ENCODE measurements at regions not wholly inside any gene's neighbourhood (a gene's known extent, or its start where the extent isn't known, plus 50 kb on each side); places are given as distances from the start of the nearest gene placed in this dataset.

GRCh38 chr2:12203528-12203927 lies 457.1 kb downstream of the LPIN1 start:
- no peak overlapping the region for H3K4me2 ChIP-seq
- no peak overlapping the region for H2AFZ ChIP-seq (replicated peaks)
- H3F3A ChIP-seq (ENCODE audit: low read depth): no peaks in the 10 kb centered on the region
- TF ChIP-seq EZH2phosphoT487 (IDR thresholded peaks at IDR 0.05): no peak
- H3K9ac ChIP-seq: no peak overlapping the region
- no peaks in the 10 kb centered on the region for H3K9me3 ChIP-seq (ENCODE audit: low read depth)
- Mint-ChIP-seq H3K36me3 (no peaks in the 10 kb centered on the region), H3K9me3 (peaks cover 6% of the 10 kb centered on the region), H3K4me3 (no peak overlapping the region), H3K27me3 (ENCODE audit: insufficient read depth, low read depth) (no peaks in the 10 kb centered on the region), H3K4me1 (peaks cover 7% of the 10 kb centered on the region), H3K27ac (no peak overlapping the region)
- no peaks in the 10 kb centered on the region for H3K27me3 ChIP-seq
- DNase-seq (ENCODE audit: low spot score): no peak
- H3K79me2 ChIP-seq (ENCODE audit: low read depth): no peaks in the 10 kb centered on the region
- H3K4me1 ChIP-seq: no peaks in the 10 kb centered on the region
- H4K20me1 ChIP-seq (ENCODE audit: low read depth): no peaks in the 10 kb centered on the region
- H3K27ac ChIP-seq: no peak overlapping the region
- no peaks in the 10 kb centered on the region for H3K36me3 ChIP-seq
- no peak overlapping the region for H3K4me3 ChIP-seq

- Histone ChIP-seq H3K27me3 (no peaks in the 10 kb centered on the region), H3F3A (ENCODE audit: low read depth) (no peaks in the 10 kb centered on the region), H3K79me2 (ENCODE audit: low read depth) (no peaks in the 10 kb centered on the region), H3K4me1 (no peaks in the 10 kb centered on the region), H3K27ac (no peak overlapping the region), H3K36me3 (no peaks in the 10 kb centered on the region), H3K9ac (no peak overlapping the region), H4K20me1 (ENCODE audit: low read depth) (no peaks in the 10 kb centered on the region), H2AFZ (replicated peaks) (no peak overlapping the region), H3K9me3 (ENCODE audit: low read depth) (no peaks in the 10 kb centered on the region), H3K4me2 (no peak overlapping the region), H3K4me3 (no peak overlapping the region)
- H3K27me3 Mint-ChIP-seq (ENCODE audit: insufficient read depth, low read depth): peaks cover 2% of the 10 kb centered on the region
- TF ChIP-seq EZH2phosphoT487 (IDR thresholded peaks at IDR 0.05) (no peak), CTCF (IDR thresholded peaks at IDR 0.05) (no peak), EZH2 (IDR thresholded peaks at IDR 0.05) (no peak)
- H3K36me3 Mint-ChIP-seq: no peaks in the 10 kb centered on the region
- no peak overlapping the region for H3K4me3 Mint-ChIP-seq
- H3K9me3 Mint-ChIP-seq: peaks cover 6% of the 10 kb centered on the region
- H3K27ac Mint-ChIP-seq: no peak overlapping the region
- peaks cover 7% of the 10 kb centered on the region for H3K4me1 Mint-ChIP-seq
- no peak for DNase-seq (ENCODE audit: low spot score)
Measured at GRCh38 chr2:12205086-12205485, 458.7 kb downstream of the LPIN1 start.

GRCh38 chr2:12207491-12207890 lies 461.1 kb downstream of the LPIN1 start:
- Mint-ChIP-seq H3K27ac (no peak overlapping the region), H3K9me3 (peaks cover 6% of the 10 kb centered on the region), H3K4me1 (peaks cover 20% of the 10 kb centered on the region), H3K36me3 (no peaks in the 10 kb centered on the region), H3K4me3 (no peak overlapping the region), H3K27me3 (ENCODE audit: insufficient read depth, low read depth) (peaks cover 2% of the 10 kb centered on the region)
- no peaks in the 10 kb centered on the region for H3K79me2 ChIP-seq (ENCODE audit: low read depth)
- H3K27me3 ChIP-seq: no peaks in the 10 kb centered on the region
- no peaks in the 10 kb centered on the region for H3K4me1 ChIP-seq
- no peak overlapping the region for H3K9ac ChIP-seq
- H2AFZ ChIP-seq (replicated peaks): no peak overlapping the region
- no peak overlapping the region for H3K27ac ChIP-seq
- no peaks in the 10 kb centered on the region for H4K20me1 ChIP-seq (ENCODE audit: low read depth)
- TF ChIP-seq EZH2phosphoT487 (IDR thresholded peaks at IDR 0.05) (no peak), EZH2 (IDR thresholded peaks at IDR 0.05) (no peak), CTCF (IDR thresholded peaks at IDR 0.05) (no peak)
- H3K4me2 ChIP-seq: no peak overlapping the region
- no peaks in the 10 kb centered on the region for H3K36me3 ChIP-seq
- no peaks in the 10 kb centered on the region for H3F3A ChIP-seq (ENCODE audit: low read depth)
- DNase-seq (ENCODE audit: low spot score): no peak
- H3K9me3 ChIP-seq (ENCODE audit: low read depth): no peaks in the 10 kb centered on the region
- H3K4me3 ChIP-seq: no peak overlapping the region

GRCh38 chr2:12210016-12210933 lies 463.8 kb downstream of the LPIN1 start:
- H3K79me2 ChIP-seq (ENCODE audit: low read depth): no peaks in the 10 kb centered on the region
- no peaks in the 10 kb centered on the region for H3K36me3 ChIP-seq
- no peak overlapping the region for H3K27ac ChIP-seq
- H4K20me1 ChIP-seq (ENCODE audit: low read depth): no peaks in the 10 kb centered on the region
- Mint-ChIP-seq H3K27me3 (ENCODE audit: insufficient read depth, low read depth) (peaks cover 2% of the 10 kb centered on the region), H3K4me1 (peaks cover 28% of the 10 kb centered on the region), H3K9me3 (peaks cover 3% of the 10 kb centered on the region), H3K4me3 (no peak overlapping the region), H3K36me3 (no peaks in the 10 kb centered on the region), H3K27ac (no peak overlapping the region)
- no peak overlapping the region for H2AFZ ChIP-seq (replicated peaks)
- H3K9me3 ChIP-seq (ENCODE audit: low read depth): no peaks in the 10 kb centered on the region
- H3F3A ChIP-seq (ENCODE audit: low read depth): no peaks in the 10 kb centered on the region
- H3K4me2 ChIP-seq: no peak overlapping the region
- no peaks in the 10 kb centered on the region for H3K27me3 ChIP-seq
- TF ChIP-seq EZH2 (IDR thresholded peaks at IDR 0.05): no peak
- no peak for TF ChIP-seq EZH2phosphoT487 (IDR thresholded peaks at IDR 0.05)
- no peak for TF ChIP-seq CTCF (IDR thresholded peaks at IDR 0.05)
- no peak overlapping the region for H3K4me3 ChIP-seq
- H3K9ac ChIP-seq: no peak overlapping the region
- no peak for DNase-seq (ENCODE audit: low spot score)
- H3K4me1 ChIP-seq: no peaks in the 10 kb centered on the region
